IMR-90 (cell line): ENCODE measurements at regions not wholly inside any gene's neighbourhood (a gene's known extent, or its start where the extent isn't known, plus 50 kb on each side); places are given as distances from the start of the nearest gene placed in this dataset.

ENCODE experiments used
- BHLHE40 ChIP-seq: fragments of 150-350 bp; IDR thresholded peaks from 2 replicates; pipeline ENCODE4 v1.6.1; 2016; ENCODE audit warnings: mild to moderate bottlenecking, low read depth, low read length
- FOS ChIP-seq: fragments of 150-350 bp; IDR thresholded peaks from 2 replicates; pipeline ENCODE4 v1.6.1; 2016; ENCODE audit warnings: low read depth, low read length
- MAFK ChIP-seq: IDR thresholded peaks from 2 replicates; pipeline ENCODE4 v1.6.1; 2012; ENCODE audit warnings: low read depth, low read length, improper control_type of control experiment
- MAZ ChIP-seq: IDR thresholded peaks from 2 replicates; pipeline ENCODE4 v1.6.1; 2012; ENCODE audit warnings: low read depth, mild to moderate bottlenecking, low read length, improper control_type of control experiment, moderate library complexity, borderline replicate concordance
- MXI1 ChIP-seq: IDR thresholded peaks from 2 replicates; pipeline ENCODE4 v1.6.1; 2012; ENCODE audit warnings: low read depth, mild to moderate bottlenecking, low read length, moderate library complexity, borderline replicate concordance
- POLR2A ChIP-seq: IDR thresholded peaks from 2 replicates; pipeline ENCODE4 v1.6.1; 2012; ENCODE audit warnings: mild to moderate bottlenecking, low read depth, low read length
- RAD21 ChIP-seq: IDR thresholded peaks from 2 replicates; pipeline ENCODE4 v1.6.1; 2012; ENCODE audit warnings: low read length, improper control_type of control experiment
- RFX5 ChIP-seq: IDR thresholded peaks from 2 replicates; pipeline ENCODE4 v1.8.0; 2012; ENCODE audit warnings: low read depth, mild to moderate bottlenecking, low read length, moderate library complexity
- SMC3 ChIP-seq: fragments of 150-350 bp; IDR thresholded peaks from 2 replicates; pipeline ENCODE4 v1.6.1; 2016; ENCODE audit warnings: low read depth, mild to moderate bottlenecking, antibody characterized with exemption, low read length, moderate library complexity
- TF ChIP-seq, protein P1 (sequence below): conservative IDR thresholded peaks from 2 replicates; pipeline ENCODE4 v1.5.1; 2012; ENCODE audit warnings: mild to moderate bottlenecking, low read depth, low read length, improper control_type of control experiment
- TF ChIP-seq, protein P2 (sequence below): fragments of 150-350 bp; IDR thresholded peaks from 2 replicates; pipeline ENCODE4 v1.6.1; 2017; ENCODE audit warnings: mild to moderate bottlenecking, antibody characterized with exemption, low read length, low read depth

DNA sequence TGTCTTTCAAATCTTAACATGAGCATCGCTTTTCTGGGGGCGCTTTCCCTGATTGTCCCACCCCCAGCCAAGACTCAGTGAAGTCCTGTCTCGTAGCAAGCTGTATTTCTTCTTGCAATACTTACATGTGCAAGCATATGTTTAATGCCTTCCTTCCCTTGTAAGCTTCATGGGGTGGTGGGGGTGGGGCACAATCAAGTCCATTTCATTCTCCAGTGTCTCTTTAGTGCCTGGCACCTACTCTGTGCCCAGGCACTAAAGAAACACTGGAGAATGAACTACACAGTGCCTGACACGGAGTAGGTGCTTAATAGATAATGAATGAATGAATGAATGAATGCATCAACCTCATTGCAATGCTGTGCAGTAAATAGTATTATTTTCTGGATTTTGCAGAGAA, 143.1 kb downstream of the PLPP3 start:
- TF ChIP-seq SMC3 (no peak), RAD21 (no peak), BHLHE40 (no peak), MXI1 (no peak), POLR2A (no peak), MAFK (no peak), RFX5 (no peak), FOS (no peak), MAZ (no peak)
- TF ChIP-seq, protein P1, sequence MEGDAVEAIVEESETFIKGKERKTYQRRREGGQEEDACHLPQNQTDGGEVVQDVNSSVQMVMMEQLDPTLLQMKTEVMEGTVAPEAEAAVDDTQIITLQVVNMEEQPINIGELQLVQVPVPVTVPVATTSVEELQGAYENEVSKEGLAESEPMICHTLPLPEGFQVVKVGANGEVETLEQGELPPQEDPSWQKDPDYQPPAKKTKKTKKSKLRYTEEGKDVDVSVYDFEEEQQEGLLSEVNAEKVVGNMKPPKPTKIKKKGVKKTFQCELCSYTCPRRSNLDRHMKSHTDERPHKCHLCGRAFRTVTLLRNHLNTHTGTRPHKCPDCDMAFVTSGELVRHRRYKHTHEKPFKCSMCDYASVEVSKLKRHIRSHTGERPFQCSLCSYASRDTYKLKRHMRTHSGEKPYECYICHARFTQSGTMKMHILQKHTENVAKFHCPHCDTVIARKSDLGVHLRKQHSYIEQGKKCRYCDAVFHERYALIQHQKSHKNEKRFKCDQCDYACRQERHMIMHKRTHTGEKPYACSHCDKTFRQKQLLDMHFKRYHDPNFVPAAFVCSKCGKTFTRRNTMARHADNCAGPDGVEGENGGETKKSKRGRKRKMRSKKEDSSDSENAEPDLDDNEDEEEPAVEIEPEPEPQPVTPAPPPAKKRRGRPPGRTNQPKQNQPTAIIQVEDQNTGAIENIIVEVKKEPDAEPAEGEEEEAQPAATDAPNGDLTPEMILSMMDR: no peak
- TF ChIP-seq, protein P2, sequence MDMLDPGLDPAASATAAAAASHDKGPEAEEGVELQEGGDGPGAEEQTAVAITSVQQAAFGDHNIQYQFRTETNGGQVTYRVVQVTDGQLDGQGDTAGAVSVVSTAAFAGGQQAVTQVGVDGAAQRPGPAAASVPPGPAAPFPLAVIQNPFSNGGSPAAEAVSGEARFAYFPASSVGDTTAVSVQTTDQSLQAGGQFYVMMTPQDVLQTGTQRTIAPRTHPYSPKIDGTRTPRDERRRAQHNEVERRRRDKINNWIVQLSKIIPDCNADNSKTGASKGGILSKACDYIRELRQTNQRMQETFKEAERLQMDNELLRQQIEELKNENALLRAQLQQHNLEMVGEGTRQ: no peak
